ENCODE measurements at regions not wholly inside any gene's neighbourhood (a gene's known extent, or its start where the extent isn't known, plus 50 kb on each side); places are given as distances from the start of the nearest gene placed in this dataset.

- TF ChIP-seq EZH2phosphoT487 (IDR thresholded peaks at IDR 0.05; ENCODE audit: insufficient read depth, low read depth), result no peak
- no peak for TF ChIP-seq EZH2 (IDR thresholded peaks at IDR 0.05; ENCODE audit: insufficient read depth, poor library complexity, severe bottlenecking)
These were observed 397.0 kb upstream of the ADAMTS5 start for GRCh38 chr21:27363719-27364477.

Data from GM23248 (cell line).